OCI-M1 (cell line): ENCODE measurements at regions not wholly inside any gene's neighbourhood (a gene's known extent, or its start where the extent isn't known, plus 50 kb on each side); places are given as distances from the start of the nearest gene placed in this dataset.
A peak's percentile ranks its signal among the peaks of the same experiment; 100 is the strongest.

ENCODE experiments used
- DNase-seq: peaks from one replicate; lab custom pipeline; 2025; lab: John Stamatoyannopoulos, UW

- no peak for DNase-seq
Measured at GRCh38 chr9:108345826-108346225, 510.0 kb downstream of the ACTL7B start.

- DNase-seq, result no peak
Measured at GRCh38 chr9:108339251-108339650, 516.5 kb downstream of the ACTL7B start.

GRCh38 chr9:108336575-108336974 lies 519.2 kb downstream of the ACTL7B start:
- no peak for DNase-seq

GRCh38 chr9:108333530-108333983 lies 522.2 kb downstream of the ACTL7B start:
- no peak for DNase-seq

- DNase-seq, result no peak
Measured at GRCh38 chr9:108331596-108331995, 524.2 kb downstream of the ACTL7B start.

- DNase-seq, result no peak
Measured at GRCh38 chr9:108325406-108325805, 530.4 kb downstream of the ACTL7B start.

GRCh38 chr9:108323615-108324014 lies 532.2 kb downstream of the ACTL7B start:
- DNase-seq, result no peak

- DNase-seq, result no peak
Measured at GRCh38 chr9:108322326-108323098, 533.3 kb downstream of the ACTL7B start.

- DNase-seq, result no peak
Measured at GRCh38 chr9:108316630-108317029, 539.2 kb downstream of the ACTL7B start.

- DNase-seq, result no peak
Measured at GRCh38 chr9:108316066-108316465, 539.7 kb downstream of the ACTL7B start.

GRCh38 chr9:108311745-108312144 lies 544.0 kb downstream of the ACTL7B start:
- DNase-seq, result no peak

GRCh38 chr9:108310202-108310601 lies 545.6 kb downstream of the ACTL7B start:
- no peak for DNase-seq

- DNase-seq, result peak; percentile 17
Measured at GRCh38 chr9:108300306-108301287, 555.2 kb downstream of the ACTL7B start.

- DNase-seq, result no peak
Measured at GRCh38 chr9:108297073-108297472, 558.7 kb downstream of the ACTL7B start.

- no peak for DNase-seq
Measured at GRCh38 chr9:108296056-108296455, 559.7 kb downstream of the ACTL7B start.

- DNase-seq, result no peak
Measured at GRCh38 chr9:108291586-108291932, 564.2 kb downstream of the ACTL7B start.

GRCh38 chr9:108290839-108291585 lies 564.8 kb downstream of the ACTL7B start:
- no peak for DNase-seq

GRCh38 chr9:108286638-108287206 lies 569.1 kb downstream of the ACTL7B start:
- peak; percentile 10 for DNase-seq

GRCh38 chr9:108283696-108284095 lies 572.1 kb downstream of the ACTL7B start:
- DNase-seq, result no peak

GRCh38 chr9:108282872-108283271 lies 572.9 kb downstream of the ACTL7B start:
- DNase-seq, result no peak

- no peak for DNase-seq
Measured at GRCh38 chr9:108281696-108282095, 574.1 kb downstream of the ACTL7B start.

GRCh38 chr9:108278341-108278740 lies 577.4 kb downstream of the ACTL7B start:
- no peak for DNase-seq
